ENCODE measurements at regions not wholly inside any gene's neighbourhood (a gene's known extent, or its start where the extent isn't known, plus 50 kb on each side); places are given as distances from the start of the nearest gene placed in this dataset.

- TF ChIP-seq, protein P1, sequence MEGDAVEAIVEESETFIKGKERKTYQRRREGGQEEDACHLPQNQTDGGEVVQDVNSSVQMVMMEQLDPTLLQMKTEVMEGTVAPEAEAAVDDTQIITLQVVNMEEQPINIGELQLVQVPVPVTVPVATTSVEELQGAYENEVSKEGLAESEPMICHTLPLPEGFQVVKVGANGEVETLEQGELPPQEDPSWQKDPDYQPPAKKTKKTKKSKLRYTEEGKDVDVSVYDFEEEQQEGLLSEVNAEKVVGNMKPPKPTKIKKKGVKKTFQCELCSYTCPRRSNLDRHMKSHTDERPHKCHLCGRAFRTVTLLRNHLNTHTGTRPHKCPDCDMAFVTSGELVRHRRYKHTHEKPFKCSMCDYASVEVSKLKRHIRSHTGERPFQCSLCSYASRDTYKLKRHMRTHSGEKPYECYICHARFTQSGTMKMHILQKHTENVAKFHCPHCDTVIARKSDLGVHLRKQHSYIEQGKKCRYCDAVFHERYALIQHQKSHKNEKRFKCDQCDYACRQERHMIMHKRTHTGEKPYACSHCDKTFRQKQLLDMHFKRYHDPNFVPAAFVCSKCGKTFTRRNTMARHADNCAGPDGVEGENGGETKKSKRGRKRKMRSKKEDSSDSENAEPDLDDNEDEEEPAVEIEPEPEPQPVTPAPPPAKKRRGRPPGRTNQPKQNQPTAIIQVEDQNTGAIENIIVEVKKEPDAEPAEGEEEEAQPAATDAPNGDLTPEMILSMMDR (conservative IDR thresholded peaks at IDR 0.05; ENCODE audit: low read depth, low read length) = no peak
- no peak for TF ChIP-seq EZH2 (IDR thresholded peaks at IDR 0.05; ENCODE audit: borderline replicate concordance, low read depth, low read length, poor library complexity, severe bottlenecking)
Measured at GRCh38 chr2:237227592-237228280, 142.0 kb downstream of the COPS8 start.

Data from A673 (cell line).